Mucosa of rectum (tissue), 2 donors: ENCODE measurements at regions not wholly inside any gene's neighbourhood (a gene's known extent, or its start where the extent isn't known, plus 50 kb on each side); places are given as distances from the start of the nearest gene placed in this dataset.

Source experiments
- H3K27ac ChIP-seq, 2 donors: one replicate each; pipeline ENCODE4 v1.7.0; 2013; ENCODE audit warnings: inconsistent platforms in 2 of 2, low read depth in 2 of 2, low read length in 2 of 2
- H3K27me3 ChIP-seq, 2 donors: one replicate each; pipeline ENCODE4 v1.7.0; 2013; ENCODE audit warnings: low read length in 2 of 2; ENCODE audit not compliant: control insufficient read depth in 2 of 2, insufficient read depth in 2 of 2
- H3K36me3 ChIP-seq, 2 donors: one replicate each; pipeline ENCODE4 v1.7.0; 2013; ENCODE audit warnings: low read length in 2 of 2; ENCODE audit not compliant: control insufficient read depth in 2 of 2, insufficient read depth in 2 of 2
- H3K4me1 ChIP-seq, 2 donors: one replicate each; pipeline ENCODE4 v1.7.0; 2013; ENCODE audit warnings: low read length in 2 of 2, mild to moderate bottlenecking in 1 of 2; ENCODE audit not compliant: control insufficient read depth in 2 of 2, insufficient read depth in 2 of 2
- H3K4me3 ChIP-seq, 2 donors: one replicate each; pipeline ENCODE4 v1.7.0; 2013; ENCODE audit warnings: low read length in 2 of 2
- H3K9ac ChIP-seq, 2 donors: one replicate each; pipeline ENCODE4 v1.7.0; 2013; ENCODE audit warnings: low read length in 2 of 2, low read depth in 1 of 2, mild to moderate bottlenecking in 1 of 2
- H3K9me3 ChIP-seq, 2 donors: one replicate each; pipeline ENCODE4 v1.7.0; 2013; ENCODE audit warnings: low read length in 2 of 2; ENCODE audit not compliant: control insufficient read depth in 2 of 2
- donor health status: healthy.
- donor health status: Normal muscosa, but diverticular disease.

GRCh38 chr13:40485611-40486517, 180.6 kb downstream of the FOXO1 start:
- peak overlapping the region in 1 of 2 donors; percentile 65 for H3K27ac ChIP-seq
- H3K27me3 ChIP-seq: no peaks in the 10 kb centered on the region
- no peaks in the 10 kb centered on the region for H3K9me3 ChIP-seq
- H3K36me3 ChIP-seq: no peaks in the 10 kb centered on the region
- no peak overlapping the region for H3K4me3 ChIP-seq
- no peak overlapping the region for H3K9ac ChIP-seq
- H3K4me1 ChIP-seq: peaks cover 4 to 6% of the 10 kb centered on the region in 2 donors

DNA sequence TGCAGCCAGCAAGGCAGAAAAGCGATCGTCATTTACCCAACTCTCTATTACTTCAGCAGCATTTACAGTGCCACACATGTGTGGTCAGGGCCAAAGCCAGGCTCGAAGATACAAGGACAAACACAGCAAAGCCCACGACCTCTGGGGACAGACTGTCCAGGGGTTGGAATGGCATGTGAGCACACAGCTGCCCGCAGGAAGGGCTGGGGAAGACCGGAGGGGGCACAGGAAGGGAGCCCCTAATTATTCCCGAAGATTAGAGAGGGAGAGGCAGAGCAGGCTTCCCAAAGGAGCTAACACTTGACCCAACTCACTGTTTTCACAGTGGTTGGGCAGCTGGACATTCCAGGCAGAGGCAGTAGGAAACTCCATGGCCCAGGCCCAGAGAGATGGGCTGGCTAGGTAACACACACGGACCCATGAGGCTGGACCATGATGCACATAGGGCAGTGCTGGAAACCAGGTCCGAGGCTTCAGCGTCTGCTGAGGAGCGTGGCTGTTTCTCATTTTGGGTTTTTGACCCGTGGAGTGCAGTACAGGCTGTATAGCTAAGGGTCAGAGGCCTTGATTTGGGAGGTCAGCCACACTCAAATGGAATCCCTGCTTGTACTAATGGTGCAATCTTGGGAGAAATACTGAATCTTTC, 179.8 kb downstream of the FOXO1 start:
- Histone ChIP-seq H3K4me3 (no peak overlapping the region), H3K4me1 (peaks cover 4 to 6% of the 10 kb centered on the region in 2 donors), H3K27ac (peak overlapping the region in 1 of 2 donors; percentile 65), H3K36me3 (no peaks in the 10 kb centered on the region), H3K27me3 (no peaks in the 10 kb centered on the region), H3K9ac (no peak overlapping the region), H3K9me3 (no peaks in the 10 kb centered on the region)

GRCh38 chr13:40488869-40489391, 177.5 kb downstream of the FOXO1 start:
- H3K27me3 ChIP-seq: no peaks in the 10 kb centered on the region
- no peaks in the 10 kb centered on the region for H3K9me3 ChIP-seq
- H3K27ac ChIP-seq: no peak overlapping the region
- no peaks in the 10 kb centered on the region for H3K36me3 ChIP-seq
- H3K9ac ChIP-seq: no peak overlapping the region
- H3K4me3 ChIP-seq: no peak overlapping the region
- peaks cover 4 to 6% of the 10 kb centered on the region in 2 donors for H3K4me1 ChIP-seq

GRCh38 chr13:40490086-40490758, 176.2 kb downstream of the FOXO1 start:
- H3K9me3 ChIP-seq: no peaks in the 10 kb centered on the region
- H3K36me3 ChIP-seq: no peaks in the 10 kb centered on the region
- no peak overlapping the region for H3K4me3 ChIP-seq
- H3K27me3 ChIP-seq: no peaks in the 10 kb centered on the region
- H3K4me1 ChIP-seq: peaks cover 2 to 4% of the 10 kb centered on the region in 2 donors
- H3K9ac ChIP-seq: no peak overlapping the region
- no peak overlapping the region for H3K27ac ChIP-seq

GRCh38 chr13:40492511-40492910, 173.9 kb downstream of the FOXO1 start:
- Histone ChIP-seq H3K36me3 (no peaks in the 10 kb centered on the region), H3K4me1 (peaks cover 4% of the 10 kb centered on the region in 2 donors), H3K27ac (no peak overlapping the region), H3K9me3 (no peaks in the 10 kb centered on the region), H3K9ac (no peak overlapping the region), H3K4me3 (no peak overlapping the region), H3K27me3 (no peaks in the 10 kb centered on the region)

- Histone ChIP-seq H3K27ac (no peak overlapping the region), H3K36me3 (no peaks in the 10 kb centered on the region), H3K9me3 (no peaks in the 10 kb centered on the region), H3K4me3 (no peak overlapping the region), H3K27me3 (no peaks in the 10 kb centered on the region), H3K9ac (no peak overlapping the region), H3K4me1 (peaks cover 4% of the 10 kb centered on the region in 2 donors)
Observed at GRCh38 chr13:40494513-40494912, 171.9 kb downstream of the FOXO1 start.

GRCh38 chr13:40494946-40495620, 171.4 kb downstream of the FOXO1 start:
- H3K9me3 ChIP-seq: no peaks in the 10 kb centered on the region
- peaks cover under 1 to 4% of the 10 kb centered on the region in 2 donors for H3K4me1 ChIP-seq
- H3K27me3 ChIP-seq: no peaks in the 10 kb centered on the region
- H3K9ac ChIP-seq: no peak overlapping the region
- no peaks in the 10 kb centered on the region for H3K36me3 ChIP-seq
- H3K4me3 ChIP-seq: no peak overlapping the region
- H3K27ac ChIP-seq: no peak overlapping the region

DNA sequence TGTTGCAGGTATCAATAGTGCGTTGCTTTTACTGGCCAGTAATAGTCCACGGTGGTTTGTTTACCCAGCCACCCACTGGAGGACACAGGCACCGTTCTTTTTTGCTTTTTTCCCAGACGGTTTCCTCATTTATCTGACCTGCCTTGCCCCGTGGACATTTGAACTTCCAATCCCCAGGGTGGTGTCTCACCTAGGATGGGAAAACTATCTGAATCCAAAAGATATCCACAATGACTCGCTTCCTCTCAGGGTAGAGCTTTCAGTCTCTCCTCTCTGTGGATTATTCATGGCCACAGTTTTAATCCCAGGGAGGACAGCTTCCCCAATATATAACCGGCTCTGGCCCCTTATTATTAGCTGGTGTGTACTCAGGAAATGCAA, 170.8 kb downstream of the FOXO1 start:
- no peak overlapping the region for H3K27ac ChIP-seq
- H3K4me3 ChIP-seq: no peak overlapping the region
- H3K27me3 ChIP-seq: no peaks in the 10 kb centered on the region
- H3K4me1 ChIP-seq: peaks cover 0 to 4% of the 10 kb centered on the region in 2 donors
- H3K9me3 ChIP-seq: no peaks in the 10 kb centered on the region
- no peaks in the 10 kb centered on the region for H3K36me3 ChIP-seq
- H3K9ac ChIP-seq: no peak overlapping the region

GRCh38 chr13:40496035-40496810, 170.2 kb downstream of the FOXO1 start:
- no peaks in the 10 kb centered on the region for H3K9me3 ChIP-seq
- H3K27me3 ChIP-seq: no peaks in the 10 kb centered on the region
- H3K4me1 ChIP-seq: peaks cover 0 to 4% of the 10 kb centered on the region in 2 donors
- no peak overlapping the region for H3K27ac ChIP-seq
- H3K36me3 ChIP-seq: no peaks in the 10 kb centered on the region
- no peak overlapping the region for H3K4me3 ChIP-seq
- H3K9ac ChIP-seq: no peak overlapping the region
